Stimulated activated naive B cell treated with anti-CD40 and anti-IgM and Interleukin-4, amounts not matched to agents 10 μg/mL and 1 μg/mL and 100 μg/mL, for 72 hours (primary cell): ENCODE measurements at regions not wholly inside any gene's neighbourhood (a gene's known extent, or its start where the extent isn't known, plus 50 kb on each side); places are given as distances from the start of the nearest gene placed in this dataset.

Experiments used
- ATAC-seq, 2 donors: fragments of 150-1000 bp; cut with Tn5 transposase; replicated peaks; 2 replicates each; pipeline ENCODE4 v1.10.0; 2021; ENCODE audit warnings: moderate library complexity in 1 of 2
- DNase-seq: peaks from one replicate; pipeline ENCODE4 v3.0.0; 2021
- H3K27ac Mint-ChIP-seq: one replicate; pipeline ENCODE4 v1.8.0; 2022; ENCODE audit warnings: mild to moderate bottlenecking, mixed read lengths
- H3K27me3 Mint-ChIP-seq, 2 donors: one replicate each; pipeline ENCODE4 v1.8.0; 2022; ENCODE audit warnings: mixed read lengths in 2 of 2
- H3K36me3 Mint-ChIP-seq, 2 donors: one replicate each; pipeline ENCODE4 v1.8.0; 2022; ENCODE audit warnings: mixed read lengths in 2 of 2, mild to moderate bottlenecking in 1 of 2
- H3K4me1 Mint-ChIP-seq, 2 donors: one replicate each; pipeline ENCODE4 v1.8.0; 2022; ENCODE audit warnings: mixed read lengths in 2 of 2, mild to moderate bottlenecking in 1 of 2
- H3K4me3 Mint-ChIP-seq, 2 donors: one replicate each; pipeline ENCODE4 v1.8.0; 2022; ENCODE audit warnings: mild to moderate bottlenecking in 2 of 2, mixed read lengths in 2 of 2, moderate library complexity in 1 of 2
- H3K9me3 Mint-ChIP-seq, 2 donors: one replicate each; pipeline ENCODE4 v1.8.0; 2022; ENCODE audit warnings: mixed read lengths in 2 of 2, mild to moderate bottlenecking in 1 of 2

- H3K36me3 Mint-ChIP-seq, result no peaks in the 10 kb centered on the region
- ATAC-seq (no peak), DNase-seq (no peak)
- peaks cover 6 to 14% of the 10 kb centered on the region in 2 donors for H3K4me1 Mint-ChIP-seq
- no peaks in the 10 kb centered on the region for H3K9me3 Mint-ChIP-seq
- H3K27me3 Mint-ChIP-seq, result peaks cover 6 to 8% of the 10 kb centered on the region in 2 donors
- no peak overlapping the region for H3K27ac Mint-ChIP-seq
- H3K4me3 Mint-ChIP-seq, result no peak overlapping the region
Measured at GRCh38 chr3:106635826-106636225, 741.4 kb upstream of the CCDC54 start.

- H3K9me3 Mint-ChIP-seq, result no peaks in the 10 kb centered on the region
- DNase-seq, result no peak
- H3K4me1 Mint-ChIP-seq, result peaks cover 6 to 8% of the 10 kb centered on the region in 2 donors
- H3K4me3 Mint-ChIP-seq, result no peak overlapping the region
- peak; percentile 34 to 50 for ATAC-seq
- no peaks in the 10 kb centered on the region for H3K36me3 Mint-ChIP-seq
- peaks cover 32 to 34% of the 10 kb centered on the region in 2 donors for H3K27me3 Mint-ChIP-seq
- no peak overlapping the region for H3K27ac Mint-ChIP-seq
Measured at GRCh38 chr3:106640353-106640752, 736.9 kb upstream of the CCDC54 start.

GRCh38 chr3:106642161-106642560 lies 735.1 kb upstream of the CCDC54 start:
- Mint-ChIP-seq H3K4me3 (no peak overlapping the region), H3K27ac (no peak overlapping the region), H3K9me3 (no peaks in the 10 kb centered on the region), H3K4me1 (peaks cover 6 to 8% of the 10 kb centered on the region in 2 donors), H3K27me3 (peaks cover 38% of the 10 kb centered on the region in 2 donors), H3K36me3 (no peaks in the 10 kb centered on the region)
- DNase-seq (no peak), ATAC-seq (no peak)

DNA sequence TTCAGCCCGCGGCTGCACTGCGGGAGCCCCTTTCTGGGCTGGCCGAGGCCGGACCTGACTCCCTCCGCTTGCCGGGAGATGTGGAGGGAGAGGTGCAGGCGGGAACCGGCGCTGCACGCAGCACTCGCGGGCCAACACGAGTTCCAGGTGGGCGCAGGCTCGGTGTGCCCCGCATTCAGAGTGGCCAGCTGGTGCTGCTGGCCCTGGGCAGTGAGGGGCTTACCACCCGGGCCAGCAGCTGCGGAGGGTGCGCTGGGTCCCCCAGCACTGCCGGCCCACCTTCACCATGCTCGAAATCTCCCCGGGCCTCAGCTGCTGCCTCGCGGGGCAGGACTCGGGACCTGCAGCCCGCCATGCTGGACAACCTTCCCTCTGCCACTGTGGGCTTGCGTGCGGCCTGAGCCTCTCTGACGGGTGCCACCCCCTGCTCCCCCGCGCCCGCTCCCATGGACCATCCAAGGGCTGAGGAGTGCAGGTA lies 733.5 kb upstream of the CCDC54 start:
- no peak for DNase-seq
- no peak overlapping the region for H3K27ac Mint-ChIP-seq
- H3K4me3 Mint-ChIP-seq, result no peak overlapping the region
- no peak for ATAC-seq
- no peaks in the 10 kb centered on the region for H3K36me3 Mint-ChIP-seq
- peaks cover 34 to 38% of the 10 kb centered on the region in 2 donors for H3K27me3 Mint-ChIP-seq
- no peaks in the 10 kb centered on the region for H3K9me3 Mint-ChIP-seq
- H3K4me1 Mint-ChIP-seq, result peaks cover 6 to 8% of the 10 kb centered on the region in 2 donors

- Mint-ChIP-seq H3K4me1 (no peaks in the 10 kb centered on the region), H3K27me3 (no peaks in the 10 kb centered on the region), H3K27ac (no peak overlapping the region), H3K4me3 (no peak overlapping the region), H3K9me3 (no peaks in the 10 kb centered on the region), H3K36me3 (no peaks in the 10 kb centered on the region)
- no peak for DNase-seq
- no peak for ATAC-seq
Measured at GRCh38 chr3:106673926-106674569, 703.2 kb upstream of the CCDC54 start.

DNA sequence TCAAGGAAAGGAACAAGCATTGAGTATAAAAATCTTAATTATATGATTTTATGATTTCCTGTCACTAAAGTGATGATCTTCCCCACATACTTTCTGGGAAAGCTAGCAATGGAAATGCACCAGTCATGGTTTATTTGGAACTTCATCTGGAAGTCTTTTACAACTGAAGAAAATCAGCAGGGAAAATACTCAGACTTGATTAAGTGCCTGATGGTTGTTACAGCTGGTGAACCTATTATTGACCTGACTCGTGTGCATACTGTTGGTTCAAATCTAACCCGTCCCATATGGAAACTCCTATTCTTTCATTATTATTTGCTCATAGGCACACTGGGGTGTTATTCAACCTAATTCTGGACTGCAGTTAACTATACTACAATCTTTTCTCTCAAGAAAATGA lies 701.8 kb upstream of the CCDC54 start:
- no peak overlapping the region for H3K27ac Mint-ChIP-seq
- no peaks in the 10 kb centered on the region for H3K27me3 Mint-ChIP-seq
- DNase-seq, result no peak
- no peak for ATAC-seq
- no peaks in the 10 kb centered on the region for H3K36me3 Mint-ChIP-seq
- H3K4me3 Mint-ChIP-seq, result no peak overlapping the region
- no peaks in the 10 kb centered on the region for H3K9me3 Mint-ChIP-seq
- no peaks in the 10 kb centered on the region for H3K4me1 Mint-ChIP-seq

DNA sequence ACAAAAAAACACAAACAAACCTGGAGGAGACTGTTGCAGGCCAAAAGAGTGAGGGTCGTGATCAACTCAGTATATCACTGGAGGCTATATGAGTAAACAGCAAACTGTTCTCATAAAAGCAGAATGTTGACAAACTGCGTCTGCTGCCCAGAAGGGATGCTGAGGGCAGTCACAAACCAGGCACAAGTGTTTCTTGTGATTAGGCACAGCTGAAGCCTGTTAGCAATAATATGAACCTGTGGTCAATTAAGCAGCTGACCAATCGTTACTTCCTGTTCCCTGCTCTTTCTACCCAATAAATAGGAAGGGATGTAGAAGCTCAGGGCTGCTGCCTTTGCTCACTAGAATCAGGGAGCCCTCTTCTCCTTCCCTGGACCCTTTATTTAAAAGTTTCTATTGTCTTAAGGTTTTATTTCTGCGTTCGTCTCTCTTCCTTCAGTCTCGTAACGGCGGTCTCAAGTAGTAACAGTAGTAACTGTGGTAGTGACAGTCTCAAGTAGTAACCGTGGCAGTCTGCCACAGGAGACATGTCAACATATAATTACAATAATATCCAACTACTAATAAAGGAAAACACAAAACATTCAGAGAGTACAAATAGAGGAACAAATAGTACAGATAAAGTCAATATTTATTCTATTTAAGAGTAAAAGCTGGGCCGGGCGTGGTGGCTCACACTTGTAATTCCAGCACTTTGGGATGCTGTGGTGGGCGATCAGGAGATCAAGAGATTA lies 698.4 kb upstream of the CCDC54 start:
- no peaks in the 10 kb centered on the region for H3K36me3 Mint-ChIP-seq
- H3K9me3 Mint-ChIP-seq, result no peaks in the 10 kb centered on the region
- ATAC-seq (no peak), DNase-seq (no peak)
- no peaks in the 10 kb centered on the region for H3K4me1 Mint-ChIP-seq
- no peak overlapping the region for H3K4me3 Mint-ChIP-seq
- no peak overlapping the region for H3K27ac Mint-ChIP-seq
- H3K27me3 Mint-ChIP-seq, result peaks cover 0 to 7% of the 10 kb centered on the region in 2 donors

DNA sequence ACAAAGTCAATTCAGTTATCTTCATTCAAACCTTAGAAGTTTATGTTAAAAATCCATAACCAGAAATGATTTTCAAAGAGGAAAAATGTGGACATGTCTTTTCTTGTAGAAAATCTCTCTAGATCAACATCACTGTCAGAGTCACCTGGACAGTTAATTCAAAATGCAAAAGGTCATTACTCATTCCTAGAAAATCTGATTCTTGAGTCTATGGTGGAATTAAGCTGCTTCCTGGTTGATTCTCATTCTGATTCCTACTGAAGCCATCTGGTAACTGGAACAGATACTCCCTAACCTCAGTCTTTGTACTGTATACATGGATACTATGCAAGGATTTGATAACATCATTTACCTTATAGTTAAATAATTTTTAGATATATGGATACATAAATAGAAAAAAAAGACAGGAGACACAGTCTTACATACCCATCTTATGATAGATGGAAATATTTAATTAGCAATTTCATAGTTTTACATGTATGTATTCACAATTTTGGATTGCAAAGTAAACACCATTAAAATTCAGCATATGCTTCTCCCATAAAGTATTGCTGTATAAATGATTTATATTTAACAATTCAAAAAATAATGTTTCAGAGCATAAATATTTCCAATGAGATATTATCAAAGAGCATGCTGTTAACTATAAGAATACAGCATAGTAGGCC lies 693.2 kb upstream of the CCDC54 start:
- no peaks in the 10 kb centered on the region for H3K4me1 Mint-ChIP-seq
- peaks cover 0 to 7% of the 10 kb centered on the region in 2 donors for H3K27me3 Mint-ChIP-seq
- no peaks in the 10 kb centered on the region for H3K36me3 Mint-ChIP-seq
- no peak overlapping the region for H3K4me3 Mint-ChIP-seq
- H3K9me3 Mint-ChIP-seq, result no peaks in the 10 kb centered on the region
- no peak for ATAC-seq
- no peak overlapping the region for H3K27ac Mint-ChIP-seq
- no peak for DNase-seq

GRCh38 chr3:106685745-106686144 lies 691.5 kb upstream of the CCDC54 start:
- no peak overlapping the region for H3K4me3 Mint-ChIP-seq
- H3K36me3 Mint-ChIP-seq, result no peaks in the 10 kb centered on the region
- H3K27ac Mint-ChIP-seq, result no peak overlapping the region
- H3K9me3 Mint-ChIP-seq, result no peaks in the 10 kb centered on the region
- ATAC-seq, result no peak
- no peaks in the 10 kb centered on the region for H3K4me1 Mint-ChIP-seq
- peaks cover 0 to 7% of the 10 kb centered on the region in 2 donors for H3K27me3 Mint-ChIP-seq
- no peak for DNase-seq

- DNase-seq, result no peak
- Mint-ChIP-seq H3K27ac (no peak overlapping the region), H3K27me3 (peaks cover 0 to 3% of the 10 kb centered on the region in 2 donors), H3K36me3 (no peaks in the 10 kb centered on the region), H3K4me3 (no peak overlapping the region), H3K4me1 (no peaks in the 10 kb centered on the region), H3K9me3 (no peaks in the 10 kb centered on the region)
- no peak for ATAC-seq
Measured at GRCh38 chr3:106687905-106688304, 689.3 kb upstream of the CCDC54 start.

- Mint-ChIP-seq H3K27ac (no peak overlapping the region), H3K4me1 (no peaks in the 10 kb centered on the region), H3K27me3 (no peaks in the 10 kb centered on the region), H3K4me3 (no peak overlapping the region), H3K9me3 (no peaks in the 10 kb centered on the region), H3K36me3 (no peaks in the 10 kb centered on the region)
- DNase-seq (no peak), ATAC-seq (no peak)
Measured at GRCh38 chr3:106688464-106688863, 688.8 kb upstream of the CCDC54 start.

DNA sequence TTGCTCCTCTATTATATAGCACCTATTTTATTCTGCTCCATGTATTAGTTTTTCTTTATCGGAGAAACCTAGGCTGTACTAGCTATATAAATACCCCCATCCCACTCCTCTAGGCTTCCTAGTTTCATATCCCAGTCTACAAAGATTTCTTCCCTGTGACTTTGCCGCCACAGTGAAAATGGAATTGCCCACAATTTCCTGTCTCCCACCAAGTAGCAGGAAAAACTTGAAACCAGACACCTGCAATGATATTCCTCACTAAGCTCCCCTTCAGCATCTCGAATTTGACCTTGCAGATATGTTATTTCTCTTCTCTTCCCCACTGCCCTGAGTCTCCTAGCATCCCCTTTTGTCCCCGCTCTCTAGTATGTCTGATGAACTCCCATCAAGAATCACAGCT lies 685.8 kb upstream of the CCDC54 start:
- no peaks in the 10 kb centered on the region for H3K9me3 Mint-ChIP-seq

DNA sequence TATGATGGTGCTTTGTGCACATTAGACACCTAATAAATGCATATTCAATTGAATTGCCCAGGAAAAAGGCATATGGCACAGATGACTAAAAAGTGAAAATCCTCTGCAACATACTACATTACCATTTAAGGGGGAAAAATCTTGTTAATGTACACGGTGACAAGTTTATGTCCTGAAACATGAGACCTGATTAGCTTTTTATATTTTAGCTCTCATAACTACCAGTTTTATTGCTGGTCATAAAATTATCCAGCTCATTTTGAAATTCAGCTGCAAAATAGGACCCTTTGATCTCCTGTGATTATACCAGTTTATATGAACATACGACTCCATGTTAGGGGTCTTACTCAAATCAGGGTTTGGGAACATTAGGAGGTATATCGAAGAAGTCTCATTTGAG lies 684.6 kb upstream of the CCDC54 start:
- H3K9me3 Mint-ChIP-seq, result no peaks in the 10 kb centered on the region
- H3K4me1 Mint-ChIP-seq, result no peaks in the 10 kb centered on the region
- ATAC-seq (no peak), DNase-seq (no peak)
- H3K4me3 Mint-ChIP-seq, result no peak overlapping the region
- H3K27ac Mint-ChIP-seq, result no peak overlapping the region
- no peaks in the 10 kb centered on the region for H3K36me3 Mint-ChIP-seq
- H3K27me3 Mint-ChIP-seq, result no peaks in the 10 kb centered on the region

More for the DNA sequence above, 685.8 kb upstream of the CCDC54 start:
- no peak overlapping the region for H3K27ac Mint-ChIP-seq
- H3K4me3 Mint-ChIP-seq, result no peak overlapping the region
- DNase-seq, result no peak
- no peaks in the 10 kb centered on the region for H3K4me1 Mint-ChIP-seq
- H3K36me3 Mint-ChIP-seq, result no peaks in the 10 kb centered on the region
- no peak for ATAC-seq
- H3K27me3 Mint-ChIP-seq, result no peaks in the 10 kb centered on the region

GRCh38 chr3:106699122-106699521 lies 678.1 kb upstream of the CCDC54 start:
- DNase-seq (no peak), ATAC-seq (no peak)
- H3K9me3 Mint-ChIP-seq, result no peaks in the 10 kb centered on the region
- H3K4me3 Mint-ChIP-seq, result no peak overlapping the region
- no peaks in the 10 kb centered on the region for H3K27me3 Mint-ChIP-seq
- H3K27ac Mint-ChIP-seq, result no peak overlapping the region
- H3K4me1 Mint-ChIP-seq, result no peaks in the 10 kb centered on the region
- no peaks in the 10 kb centered on the region for H3K36me3 Mint-ChIP-seq

DNA sequence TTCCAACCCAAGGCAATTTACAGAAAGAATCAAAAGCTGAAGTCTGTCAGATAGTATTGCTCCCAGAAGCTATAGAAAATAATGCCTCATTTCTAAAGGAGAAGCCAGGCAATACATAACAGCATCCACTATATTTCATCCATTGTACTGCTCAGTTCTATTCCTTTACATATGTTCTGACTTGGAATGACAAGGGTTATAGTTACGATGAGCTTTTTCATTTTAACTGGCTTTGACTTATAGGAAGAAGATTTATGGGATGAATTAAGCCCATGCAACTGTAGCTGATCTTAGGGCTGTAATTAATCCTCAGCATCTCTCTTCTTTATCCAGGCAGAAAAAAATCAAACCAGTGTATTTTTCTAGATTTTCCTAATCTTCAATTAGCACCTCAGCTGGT lies 676.3 kb upstream of the CCDC54 start:
- H3K27me3 Mint-ChIP-seq, result no peaks in the 10 kb centered on the region
- no peaks in the 10 kb centered on the region for H3K9me3 Mint-ChIP-seq
- no peak overlapping the region for H3K4me3 Mint-ChIP-seq
- DNase-seq (no peak), ATAC-seq (no peak)
- no peaks in the 10 kb centered on the region for H3K36me3 Mint-ChIP-seq
- H3K27ac Mint-ChIP-seq, result no peak overlapping the region
- H3K4me1 Mint-ChIP-seq, result no peaks in the 10 kb centered on the region
